ENCODE measurements at regions not wholly inside any gene's neighbourhood (a gene's known extent, or its start where the extent isn't known, plus 50 kb on each side); places are given as distances from the start of the nearest gene placed in this dataset.

DNA sequence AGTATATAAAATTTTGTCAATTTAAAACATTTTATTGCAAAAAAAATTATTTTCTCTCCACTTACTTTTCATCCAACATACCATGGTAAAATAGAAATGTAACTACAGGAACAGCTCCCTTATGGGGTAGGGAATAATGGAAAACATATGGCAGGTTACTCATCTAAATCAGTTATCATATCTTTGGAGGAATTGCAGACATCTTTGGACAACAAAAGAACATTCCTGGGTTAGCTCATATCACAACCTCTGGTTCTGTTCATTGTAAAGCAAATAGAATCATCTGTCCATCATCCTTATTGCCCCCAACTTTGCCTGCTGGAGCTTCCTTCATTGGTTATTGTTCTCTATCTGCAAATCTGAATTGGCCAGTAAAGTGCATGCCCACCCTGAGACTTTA lies 387.5 kb upstream of the GRID2 start:
- H3K4me2 ChIP-seq (replicated peaks; ENCODE audit: extremely low read depth, low read length, poor library complexity, severe bottlenecking): no peak overlapping the region
- H3K9ac ChIP-seq (ENCODE audit: insufficient read depth, low read length, poor library complexity, severe bottlenecking): no peak overlapping the region
- no peaks in the 10 kb centered on the region for H3K9me3 ChIP-seq (replicated peaks in 1 of 2; ENCODE audit: control insufficient read depth in 1 of 2, insufficient read depth in 1 of 2, low read length in 2 of 2)
- H3K4me1 Mint-ChIP-seq: no peaks in the 10 kb centered on the region
- H3K36me3 ChIP-seq (replicated peaks in 1 of 2; ENCODE audit: control insufficient read depth in 1 of 2, insufficient read depth in 2 of 2, low read length in 2 of 2): no peaks in the 10 kb centered on the region
- no peak for TF ChIP-seq CTCF (IDR thresholded peaks at IDR 0.05)
- H4K20me1 ChIP-seq (ENCODE audit: insufficient read depth, low read length): no peaks in the 10 kb centered on the region
- no peaks in the 10 kb centered on the region for H3K79me2 ChIP-seq (ENCODE audit: insufficient read depth, low read length)
- H3K4me1 ChIP-seq (ENCODE audit: control insufficient read depth in 1 of 2, insufficient read depth in 2 of 2, low read length in 2 of 2): no peaks in the 10 kb centered on the region
- no peak for DNase-seq
- peaks cover 0 to 3% (median 2%) of the 10 kb centered on the region in 7 donors for H3K9me3 Mint-ChIP-seq
- no peaks in the 10 kb centered on the region for H3K27me3 ChIP-seq (ENCODE audit: control insufficient read depth in 2 of 2, insufficient read depth in 2 of 2, low read length in 2 of 2)
- no peak overlapping the region for H3K4me3 ChIP-seq (replicated peaks in 1 of 3; ENCODE audit: low read depth in 2 of 3, low read length in 3 of 3)
- intact Hi-C loops (cut with micrococcal nuclease): no loop called here
- H3K27ac Mint-ChIP-seq: no peak overlapping the region
- no peak overlapping the region for H3K4me3 Mint-ChIP-seq
- H3K27ac ChIP-seq (ENCODE audit: low read depth in 1 of 2, low read length in 2 of 2): no peak overlapping the region
- H3K36me3 Mint-ChIP-seq: no peaks in the 10 kb centered on the region
- no peak overlapping the region for H2AFZ ChIP-seq (ENCODE audit: insufficient read depth, low read depth, low read length, poor library complexity, severe bottlenecking)
- no peaks in the 10 kb centered on the region for H3K27me3 Mint-ChIP-seq (ENCODE audit: low read depth in 3 of 3)

DNA sequence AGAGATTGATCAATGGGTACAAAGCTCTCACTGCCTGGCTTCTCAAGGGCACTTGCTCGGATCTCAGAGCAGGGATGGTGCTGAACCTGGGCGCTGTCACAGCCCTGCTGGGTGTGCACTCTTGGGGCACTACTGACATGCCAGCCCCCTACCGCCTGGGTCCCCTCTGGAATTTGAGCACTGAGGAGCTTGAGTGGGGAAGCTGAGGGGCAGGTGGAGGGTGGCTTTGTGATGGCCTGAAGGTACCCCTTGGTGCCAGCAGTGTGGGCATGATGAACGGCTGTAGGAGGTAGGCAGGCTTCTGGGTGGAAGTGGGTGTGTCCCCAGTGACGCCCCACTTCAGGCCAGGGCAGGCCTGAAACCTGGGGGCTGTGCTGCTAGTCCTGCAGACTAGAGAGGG lies 379.1 kb upstream of the GRID2 start:
- WGBS (ENCODE audit: insufficient coverage): 94% methylated on average over 5 of the region's 5 CpGs
- H4K20me1 ChIP-seq (ENCODE audit: insufficient read depth, low read length): no peaks in the 10 kb centered on the region
- Mint-ChIP-seq H3K27ac (no peak overlapping the region), H3K9me3 (peaks cover 0 to 12% (median 5%) of the 10 kb centered on the region in 7 donors), H3K36me3 (no peaks in the 10 kb centered on the region), H3K27me3 (ENCODE audit: low read depth in 3 of 3) (no peaks in the 10 kb centered on the region), H3K4me3 (no peak overlapping the region), H3K4me1 (no peaks in the 10 kb centered on the region)
- TF ChIP-seq CTCF (IDR thresholded peaks at IDR 0.05): no peak
- H3K27me3 ChIP-seq (ENCODE audit: control insufficient read depth in 2 of 2, insufficient read depth in 2 of 2, low read length in 2 of 2): no peaks in the 10 kb centered on the region
- intact Hi-C loops (cut with micrococcal nuclease): no loop called here
- no peak for DNase-seq
- no peak overlapping the region for H3K4me2 ChIP-seq (replicated peaks; ENCODE audit: extremely low read depth, low read length, poor library complexity, severe bottlenecking)
- H2AFZ ChIP-seq (ENCODE audit: insufficient read depth, low read depth, low read length, poor library complexity, severe bottlenecking): no peak overlapping the region
- H3K9ac ChIP-seq (ENCODE audit: insufficient read depth, low read length, poor library complexity, severe bottlenecking): no peak overlapping the region
- H3K4me3 ChIP-seq (replicated peaks in 1 of 3; ENCODE audit: low read depth in 2 of 3, low read length in 3 of 3): no peak overlapping the region
- no peak overlapping the region for H3K27ac ChIP-seq (ENCODE audit: low read depth in 1 of 2, low read length in 2 of 2)
- peaks cover 9 to 11% of the 10 kb centered on the region in 2 donors for H3K9me3 ChIP-seq (replicated peaks in 1 of 2; ENCODE audit: control insufficient read depth in 1 of 2, insufficient read depth in 1 of 2, low read length in 2 of 2)
- no peaks in the 10 kb centered on the region for H3K4me1 ChIP-seq (ENCODE audit: control insufficient read depth in 1 of 2, insufficient read depth in 2 of 2, low read length in 2 of 2)
- no peaks in the 10 kb centered on the region for H3K36me3 ChIP-seq (replicated peaks in 1 of 2; ENCODE audit: control insufficient read depth in 1 of 2, insufficient read depth in 2 of 2, low read length in 2 of 2)
- H3K79me2 ChIP-seq (ENCODE audit: insufficient read depth, low read length): no peaks in the 10 kb centered on the region
